Endodermal cell (in vitro differentiated cells): ENCODE measurements at regions not wholly inside any gene's neighbourhood (a gene's known extent, or its start where the extent isn't known, plus 50 kb on each side); places are given as distances from the start of the nearest gene placed in this dataset.
"Not testable (repeated sequence)": the region's sequence is repeated elsewhere in the genome, so short reads cannot be mapped to it uniquely, and the experiment has no call there.

ENCODE experiments used
- DNase-seq: peaks from one replicate; pipeline ENCODE4 v3.0.0-alpha.2; 2017
- H3K27ac ChIP-seq: 2 replicates; pipeline ENCODE4 v1.5.1; 2013; ENCODE audit warnings: mild to moderate bottlenecking, low read depth, low read length, moderate library complexity
- H3K27me3 ChIP-seq: 2 replicates; pipeline ENCODE4 v1.6.1; 2013; ENCODE audit warnings: mild to moderate bottlenecking, low read length, moderate library complexity; ENCODE audit not compliant: insufficient read depth, control insufficient read depth, poor library complexity, severe bottlenecking
- H3K36me3 ChIP-seq: 2 replicates; pipeline ENCODE4 v1.7.0; 2013; ENCODE audit warnings: mild to moderate bottlenecking, low read length, moderate library complexity; ENCODE audit not compliant: control insufficient read depth, insufficient read depth
- H3K4me1 ChIP-seq: one replicate; pipeline ENCODE4 v1.7.0; 2013; ENCODE audit warnings: low read length; ENCODE audit not compliant: control insufficient read depth, insufficient read depth
- H3K4me3 ChIP-seq: 2 replicates; pipeline ENCODE4 v1.5.1; 2013; ENCODE audit warnings: mild to moderate bottlenecking, low read length, moderate library complexity
- H3K9ac ChIP-seq: 2 replicates; pipeline ENCODE4 v1.6.1; 2013; ENCODE audit warnings: mild to moderate bottlenecking, low read length, moderate library complexity; ENCODE audit not compliant: poor library complexity, severe bottlenecking; ENCODE audit errors: extremely low read depth
- H3K9me3 ChIP-seq: 2 replicates; pipeline ENCODE4 v1.6.1; 2013; ENCODE audit warnings: mild to moderate bottlenecking, low read length, moderate library complexity; ENCODE audit not compliant: control insufficient read depth
- H3K27ac Mint-ChIP-seq: 2 replicates; pipeline ENCODE4 v1.8.0; 2020; ENCODE audit warnings: mixed read lengths
- H3K27me3 Mint-ChIP-seq: 2 replicates; pipeline ENCODE4 v1.8.0; 2021; ENCODE audit warnings: mild to moderate bottlenecking, mixed read lengths; ENCODE audit not compliant: insufficient read depth
- H3K36me3 Mint-ChIP-seq: 2 replicates; pipeline ENCODE4 v1.8.0; 2020; ENCODE audit warnings: low read depth, mixed read lengths
- H3K4me1 Mint-ChIP-seq: 2 replicates; pipeline ENCODE4 v1.8.0; 2020; ENCODE audit warnings: mixed read lengths
- H3K4me3 Mint-ChIP-seq: 2 replicates; pipeline ENCODE4 v1.8.0; 2020; ENCODE audit warnings: mild to moderate bottlenecking, moderate library complexity, mixed read lengths
- H3K9me3 Mint-ChIP-seq: 2 replicates; pipeline ENCODE4 v1.8.0; 2020; ENCODE audit warnings: mild to moderate bottlenecking, mixed read lengths
- CTCF ChIP-seq: fragments of 200-600 bp; sonication (generic); conservative IDR thresholded peaks from 2 replicates; pipeline ENCODE4 v1.5.0; 2021; ENCODE audit warnings: antibody characterized with exemption, mild to moderate bottlenecking
- WGBS, 2 experiments: methylation state at CpG; one replicate each; pipeline versions ENCODE4 v1.1.5 to v1.1.7; 2013; ENCODE audit warnings: missing lambda C conversion rate in 2 of 2, mixed read lengths in 1 of 2; ENCODE audit not compliant: insufficient coverage in 1 of 2, insufficient read length in 1 of 2; 5-methylcytosine and 5-hydroxymethylcytosine counted together

GRCh38 chr12:29004936-29005304 lies 144.2 kb upstream of the FAR2 start:
- H3K27me3 Mint-ChIP-seq = no peaks in the 10 kb centered on the region
- H3K4me1 Mint-ChIP-seq = no peaks in the 10 kb centered on the region
- no peak overlapping the region for H3K27ac Mint-ChIP-seq
- H3K27me3 ChIP-seq = no peaks in the 10 kb centered on the region
- H3K36me3 ChIP-seq = no peaks in the 10 kb centered on the region
- no peaks in the 10 kb centered on the region for H3K4me1 ChIP-seq
- no peak overlapping the region for H3K9ac ChIP-seq
- no peaks in the 10 kb centered on the region for H3K9me3 ChIP-seq
- no peak overlapping the region for H3K4me3 Mint-ChIP-seq
- 95% methylated on average over 2 of the region's 2 CpGs for whole genome bisulfite sequencing, 2 experiments
- H3K4me3 ChIP-seq = no peak overlapping the region
- no peaks in the 10 kb centered on the region for H3K9me3 Mint-ChIP-seq
- TF ChIP-seq CTCF = no peak
- H3K36me3 Mint-ChIP-seq = no peaks in the 10 kb centered on the region
- no peak for DNase-seq
- no peak overlapping the region for H3K27ac ChIP-seq

- Mint-ChIP-seq H3K4me3 (no peak overlapping the region), H3K27ac (no peak overlapping the region), H3K27me3 (no peaks in the 10 kb centered on the region), H3K9me3 (no peaks in the 10 kb centered on the region), H3K36me3 (no peaks in the 10 kb centered on the region), H3K4me1 (no peaks in the 10 kb centered on the region)
- peaks cover 4% of the 10 kb centered on the region for H3K4me1 ChIP-seq
- 78 to 93% methylated on average over 1 of the region's 1 CpG for WGBS, 2 experiments
- H3K9me3 ChIP-seq = no peaks in the 10 kb centered on the region
- H3K27me3 ChIP-seq = no peaks in the 10 kb centered on the region
- no peak for DNase-seq
- H3K4me3 ChIP-seq = no peak overlapping the region
- no peak for TF ChIP-seq CTCF
- no peaks in the 10 kb centered on the region for H3K36me3 ChIP-seq
- H3K27ac ChIP-seq = no peak overlapping the region
- H3K9ac ChIP-seq = no peak overlapping the region
These were observed 140.3 kb upstream of the FAR2 start for GRCh38 chr12:29008786-29009185.

- 93 to 100% methylated on average over 1 to 4 of the region's 4 CpGs for WGBS, 2 experiments
- H3K27ac ChIP-seq = no peak overlapping the region
These were observed 136.4 kb upstream of the FAR2 start for GRCh38 chr12:29012673-29013072.

DNA sequence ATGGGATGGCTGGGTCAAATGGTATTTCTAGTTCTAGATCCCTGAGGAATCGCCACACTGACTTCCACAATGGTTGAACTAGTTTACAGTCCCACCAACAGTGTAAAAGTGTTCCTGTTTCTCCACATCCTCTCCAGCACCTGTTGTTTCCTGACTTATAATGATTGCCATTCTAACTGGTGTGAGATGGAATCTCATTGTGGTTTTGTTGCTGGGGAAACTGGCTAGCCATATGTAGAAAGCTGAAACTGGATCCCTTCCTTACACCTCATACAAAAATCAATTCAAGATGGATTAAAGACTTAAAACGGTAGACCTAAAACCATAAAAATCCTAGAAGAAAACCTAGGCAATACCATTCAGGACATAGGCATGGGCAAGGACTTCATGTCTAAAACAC lies 131.5 kb upstream of the FAR2 start:
- H3K27ac ChIP-seq, H3K4me3 ChIP-seq, H3K27me3 Mint-ChIP-seq, H3K4me3 Mint-ChIP-seq, H3K27me3 ChIP-seq, H3K36me3 ChIP-seq, H3K9me3 Mint-ChIP-seq, H3K27ac Mint-ChIP-seq, H3K9ac ChIP-seq, H3K9me3 ChIP-seq, DNase-seq, H3K36me3 Mint-ChIP-seq, H3K4me1 ChIP-seq: not testable (repeated sequence)
- WGBS, 2 experiments = 96% methylated on average over 1 of the region's 2 CpGs; no CpG with 5 or more reads in 1 of the 2 experiments
- H3K4me1 Mint-ChIP-seq = peaks cover 10% of the 10 kb centered on the region

More at GRCh38 chr12:29012673-29013072, 136.4 kb upstream of the FAR2 start:
- Mint-ChIP-seq H3K4me1 (peaks cover 5% of the 10 kb centered on the region), H3K27ac (no peak overlapping the region), H3K9me3 (no peaks in the 10 kb centered on the region), H3K4me3 (no peak overlapping the region), H3K27me3 (no peaks in the 10 kb centered on the region), H3K36me3 (no peaks in the 10 kb centered on the region)
- no peak for DNase-seq
- Histone ChIP-seq H3K27me3 (no peaks in the 10 kb centered on the region), H3K9me3 (no peaks in the 10 kb centered on the region), H3K9ac (no peak overlapping the region), H3K36me3 (no peaks in the 10 kb centered on the region), H3K4me1 (peaks cover 4% of the 10 kb centered on the region), H3K4me3 (no peak overlapping the region)
- no peak for TF ChIP-seq CTCF
